Endothelial cell of umbilical vein (primary cell): ENCODE measurements at regions not wholly inside any gene's neighbourhood (a gene's known extent, or its start where the extent isn't known, plus 50 kb on each side); places are given as distances from the start of the nearest gene placed in this dataset.

Source experiments
- CTCF ChIP-seq, 2 donors: IDR thresholded peaks; 1 replicate in 1 of 2; 2 replicates in 1 of 2; pipeline ENCODE4 v1.5.1; 2011; ENCODE audit warnings: low read length in 2 of 2, mild to moderate bottlenecking in 2 of 2, moderate library complexity in 2 of 2, control low read depth in 1 of 2, inconsistent platforms in 1 of 2, low read depth in 1 of 2; ENCODE audit not compliant: insufficient read depth in 1 of 2; ENCODE audit errors: extremely low read depth in 1 of 2
- EZH2 ChIP-seq: IDR thresholded peaks from 2 replicates; pipeline ENCODE4 v1.6.1; 2012; ENCODE audit warnings: borderline replicate concordance, low read depth, mild to moderate bottlenecking, moderate library complexity, low read length, inconsistent platforms; ENCODE audit not compliant: severe bottlenecking
- FOS ChIP-seq: IDR thresholded peaks from 2 replicates; pipeline ENCODE4 v1.6.1; 2011; ENCODE audit warnings: mild to moderate bottlenecking, low read length, moderate library complexity, borderline replicate concordance; ENCODE audit not compliant: insufficient read depth
- GATA2 ChIP-seq: IDR thresholded peaks from 2 replicates; pipeline ENCODE4 v1.7.0; 2011; ENCODE audit warnings: low read depth, mild to moderate bottlenecking, moderate library complexity, mixed read lengths, low read length; ENCODE audit not compliant: insufficient read length, insufficient read depth
- JUN ChIP-seq: IDR thresholded peaks from 2 replicates; pipeline ENCODE4 v1.6.1; 2011; ENCODE audit warnings: borderline replicate concordance, low read depth; ENCODE audit not compliant: insufficient read length, insufficient read depth
- MYC ChIP-seq: IDR thresholded peaks from one replicate; pipeline ENCODE4 v1.6.1; 2011; ENCODE audit warnings: mild to moderate bottlenecking, low read depth, low read length
- POLR2A ChIP-seq: IDR thresholded peaks from 2 replicates; pipeline ENCODE4 v1.6.1; 2012; ENCODE audit warnings: low read depth, mild to moderate bottlenecking, control low read depth, low read length
- POLR2AphosphoS5 ChIP-seq: IDR thresholded peaks from 2 replicates; pipeline ENCODE4 v1.6.1; 2012; ENCODE audit warnings: low read depth, mild to moderate bottlenecking, control low read depth, low read length, moderate library complexity; ENCODE audit not compliant: insufficient read depth
- TF ChIP-seq, protein P1 (sequence below): IDR thresholded peaks from 2 replicates; pipeline ENCODE4 v1.6.1; 2011; ENCODE audit not compliant: insufficient read depth, insufficient read length

- TF ChIP-seq JUN (no peak), CTCF (IDR thresholded peaks at IDR 0.05; ENCODE audit: extremely low read depth in 1 of 2, insufficient read depth in 1 of 2, low read depth in 1 of 2, low read length in 2 of 2) (no peak), EZH2 (no peak), POLR2AphosphoS5 (no peak), POLR2A (no peak), GATA2 (no peak), MYC (no peak), FOS (no peak)
- TF ChIP-seq, protein P1, sequence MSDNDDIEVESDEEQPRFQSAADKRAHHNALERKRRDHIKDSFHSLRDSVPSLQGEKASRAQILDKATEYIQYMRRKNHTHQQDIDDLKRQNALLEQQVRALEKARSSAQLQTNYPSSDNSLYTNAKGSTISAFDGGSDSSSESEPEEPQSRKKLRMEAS, result no peak
These were observed 253.8 kb downstream of the FZD1 start for GRCh38 chr7:91518058-91518457.
